GM12878 (cell line): ENCODE measurements at regions not wholly inside any gene's neighbourhood (a gene's known extent, or its start where the extent isn't known, plus 50 kb on each side); places are given as distances from the start of the nearest gene placed in this dataset.

ENCODE experiments used
- ATAC-seq: fragments of 200-7000 bp; cut with Tn5 transposase; 3 replicates; pipeline ENCODE4 v1.9.1; 2020; ENCODE audit warnings: mild to moderate bottlenecking, moderate library complexity
- BruUV-seq: library from RNA; stranded (reverse); fragments of 400-500 nt; replicated peaks from 2 replicates; lab custom pipeline; 2021; lab: Mats Ljungman, UMichigan
- CTCF ChIA-PET: fragments of 300-600 bp; sonication (Branson Sonifier 250); formaldehyde crosslinking; extraction: SDS; loops from one replicate; lab custom pipeline; 2021; ENCODE audit warnings: inconsistent platforms; lab: Yijun Ruan, JAX
- POLR2A ChIA-PET: fragments of 350-600 bp; formaldehyde crosslinking; extraction: SDS; loops from one replicate; lab custom pipeline; 2021; ENCODE audit warnings: inconsistent platforms; lab: Charles Lee
- RAD21 ChIA-PET: fragments of 300-600 bp; sonication (Branson Sonifier 250); formaldehyde crosslinking; loops from one replicate; lab custom pipeline; 2023; ENCODE audit warnings: antibody characterized with exemption; ENCODE audit not compliant: unreplicated experiment; lab: Charles Lee
- SMC1A ChIA-PET: fragments of 300-600 bp; sonication (Branson Sonifier 250); formaldehyde crosslinking; loops from one replicate; lab custom pipeline; 2023; ENCODE audit not compliant: unreplicated experiment, uncharacterized antibody; lab: Charles Lee
- DNase-seq: peaks from one replicate; pipeline ENCODE4 v3.0.0-alpha.2; 2011; ENCODE audit warnings: low read depth, low spot score
- FAIRE-seq: peaks from 3 replicates; lab custom pipeline; 2011; peaks lifted over from hg19 to GRCh38; lab: Jason Lieb, UNC
- H2AFZ ChIP-seq: 2 replicates; pipeline ENCODE4 v1.6.0; 2011; ENCODE audit warnings: low read depth, low read length, control low read depth; ENCODE audit not compliant: control insufficient read depth
- H3K27ac ChIP-seq: 2 replicates; pipeline ENCODE4 v1.5.1; 2011; ENCODE audit warnings: control low read depth; ENCODE audit not compliant: control insufficient read depth, insufficient read depth
- H3K27me3 ChIP-seq, 2 experiments: replicated peaks in 1 of 2; 2 replicates each; pipeline versions ENCODE4 v1.6.0 to v1.6.1; 2011; ENCODE audit warnings: low read length in 1 of 2; ENCODE audit not compliant: control insufficient read depth in 2 of 2, insufficient read depth in 2 of 2
- H3K36me3 ChIP-seq, 2 experiments: 2 replicates each; pipeline ENCODE4 v1.5.1; 2011; ENCODE audit warnings: low read length in 1 of 2; ENCODE audit not compliant: control insufficient read depth in 2 of 2, insufficient read depth in 2 of 2
- H3K4me1 ChIP-seq: 2 replicates; pipeline ENCODE4 v1.6.1; 2011; ENCODE audit warnings: mild to moderate bottlenecking, low read length, moderate library complexity, mixed read lengths; ENCODE audit not compliant: control insufficient read depth, insufficient read depth
- H3K4me2 ChIP-seq: 2 replicates; pipeline ENCODE4 v1.6.0; 2011; ENCODE audit warnings: control low read depth; ENCODE audit not compliant: control insufficient read depth, insufficient read depth
- H3K4me3 ChIP-seq: fragments of 200-600 bp; sonication (generic); 2 replicates; pipeline ENCODE4 v1.5.1; 2016
- H3K79me2 ChIP-seq: 2 replicates; pipeline ENCODE4 v1.6.0; 2011; ENCODE audit warnings: low read length; ENCODE audit not compliant: control insufficient read depth, insufficient read depth
- H3K9ac ChIP-seq: 2 replicates; pipeline ENCODE4 v1.8.0; 2011; ENCODE audit warnings: low read length, control low read depth, mixed read lengths; ENCODE audit not compliant: control insufficient read depth, insufficient read depth
- H3K9me3 ChIP-seq: replicated peaks from 3 replicates; pipeline ENCODE4 v1.5.1; 2011; ENCODE audit warnings: mild to moderate bottlenecking, low read length; ENCODE audit not compliant: control insufficient read depth, insufficient read depth
- H4K20me1 ChIP-seq: 2 replicates; pipeline ENCODE4 v1.6.0; 2011; ENCODE audit not compliant: control insufficient read depth, insufficient read depth
- BRCA1 ChIP-seq: IDR thresholded peaks from 2 replicates; pipeline ENCODE4 v1.6.1; 2011; ENCODE audit warnings: low read depth, low read length, improper control_type of control experiment
- EZH2 ChIP-seq: IDR thresholded peaks from 2 replicates; pipeline ENCODE4 v1.6.1; 2012; ENCODE audit warnings: low read depth, mild to moderate bottlenecking, control low read depth, inconsistent platforms, low read length, borderline replicate concordance; ENCODE audit not compliant: control insufficient read depth
- IKZF1 ChIP-seq: fragments of 450-650 bp; conservative IDR thresholded peaks from 2 replicates; pipeline ENCODE4 v1.6.1; 2017; ENCODE audit warnings: antibody characterized with exemption, mild to moderate bottlenecking
- MEF2B ChIP-seq: fragments of 450-650 bp; IDR thresholded peaks from 2 replicates; pipeline ENCODE4 v1.6.1; 2018; ENCODE audit warnings: mild to moderate bottlenecking, moderate library complexity; ENCODE audit not compliant: partially characterized antibody, poor library complexity, severe bottlenecking
- MYB ChIP-seq: fragments of 150-350 bp; IDR thresholded peaks from 2 replicates; pipeline ENCODE4 v1.6.1; 2014; ENCODE audit warnings: mild to moderate bottlenecking, low read depth, low read length, borderline replicate concordance
- RELB ChIP-seq: fragments of 450-650 bp; IDR thresholded peaks from 2 replicates; pipeline ENCODE4 v1.6.1; 2017; ENCODE audit warnings: low read depth, mild to moderate bottlenecking, moderate library complexity
- SREBF1 ChIP-seq: IDR thresholded peaks from 2 replicates; pipeline ENCODE4 v1.6.1; 2012; ENCODE audit warnings: mild to moderate bottlenecking, low read length
- USF2 ChIP-seq: IDR thresholded peaks from 2 replicates; pipeline ENCODE4 v1.6.1; 2011; ENCODE audit warnings: low read depth, low read length, improper control_type of control experiment, borderline replicate concordance
- WRNIP1 ChIP-seq: IDR thresholded peaks from 2 replicates; pipeline ENCODE4 v1.6.1; 2011; ENCODE audit warnings: low read depth, low read length, improper control_type of control experiment, borderline replicate concordance
- ZBTB40 ChIP-seq: fragments of 450-650 bp; IDR thresholded peaks from 2 replicates; pipeline ENCODE4 v1.6.1; 2016; ENCODE audit warnings: mild to moderate bottlenecking, moderate library complexity, borderline replicate concordance
- ZNF687 ChIP-seq: fragments of 450-650 bp; IDR thresholded peaks from 2 replicates; pipeline ENCODE4 v1.6.1; 2017; ENCODE audit warnings: mild to moderate bottlenecking, moderate library complexity
- ZZZ3 ChIP-seq: IDR thresholded peaks from 2 replicates; pipeline ENCODE4 v1.6.1; 2011; ENCODE audit warnings: low read depth; ENCODE audit not compliant: control insufficient read depth, insufficient read length
- WGBS: methylation state at CpG from one replicate; pipeline ENCODE4 v1.1.6; 2016; ENCODE audit warnings: low lambda C conversion rate; ENCODE audit not compliant: insufficient replicate concordance, insufficient coverage; ENCODE audit errors: missing lambda C conversion rate; 5-methylcytosine and 5-hydroxymethylcytosine counted together
- in situ Hi-C: fragments of 300-500 bp; cut with MboI; formaldehyde crosslinking; loops from 9 replicates; pipeline ENCODE4 v1.14.3; 2018; ENCODE audit warnings: mixed read lengths
- intact Hi-C: fragments of 100-400 bp; cut with micrococcal nuclease; formaldehyde crosslinking; loops from one replicate; pipeline ENCODE4 v1.14.2; 2022; ENCODE audit not compliant: unreplicated experiment

- Histone ChIP-seq H3K4me1 (no peaks in the 10 kb centered on the region), H3K27me3 (no peaks in the 10 kb centered on the region), H3K36me3 (no peaks in the 10 kb centered on the region), H3K9ac (no peak overlapping the region), H3K9me3 (no peaks in the 10 kb centered on the region), H3K27ac (no peak overlapping the region), H3K79me2 (no peaks in the 10 kb centered on the region), H3K4me3 (no peak overlapping the region), H3K4me2 (no peak overlapping the region), H4K20me1 (no peaks in the 10 kb centered on the region), H2AFZ (no peak overlapping the region)
- BruUV-seq = no TSS peak
- ChIA-PET CTCF (interaction anchor here (0.7 to 20.7 kb wide), 4 partner anchors 11 to 257 kb away, joined by 3 to 512 read pairs (median 3); no protein-coding TSS in a partner anchor), SMC1A (interaction anchor here (0.6 to 2.2 kb wide), 6 partner anchors 10 to 432 kb away, joined by 3 to 8 read pairs (median 4); no protein-coding TSS in a partner anchor), POLR2A (no interaction called here), RAD21 (interaction anchor here (0.7 to 2.2 kb wide), 3 partner anchors 67 to 467 kb away, joined by 4 to 9 read pairs (median 4); no protein-coding TSS in a partner anchor)
- 11% methylated on average over 7 of the region's 7 CpGs for WGBS
- in situ Hi-C loops (loop anchor here (25.0 kb wide), 1 partner anchor 974 kb away; no protein-coding TSS in a partner anchor), intact Hi-C loops (no loop called here)
- ATAC-seq (no peak), DNase-seq (no peak), FAIRE-seq (no peak)
- no peak for TF ChIP-seq RELB
- no peak for TF ChIP-seq MYB
- TF ChIP-seq WRNIP1 = no peak
- TF ChIP-seq MEF2B = no peak
- TF ChIP-seq ZBTB40 = no peak
- TF ChIP-seq IKZF1 = no peak
- no peak for TF ChIP-seq BRCA1
- TF ChIP-seq ZNF687 = no peak
- no peak for TF ChIP-seq ZZZ3
- no peak for TF ChIP-seq EZH2
- TF ChIP-seq SREBF1 = no peak
- TF ChIP-seq USF2 = no peak
These were observed 110.3 kb upstream of the ABCC4 start for GRCh38 chr13:95411428-95412040.
